Esophagus squamous epithelium (tissue), 5 donors: ENCODE measurements at regions not wholly inside any gene's neighbourhood (a gene's known extent, or its start where the extent isn't known, plus 50 kb on each side); places are given as distances from the start of the nearest gene placed in this dataset.

Source experiments
- DNase-seq: peaks from one replicate; lab custom pipeline; 2025; lab: John Stamatoyannopoulos, UW
- H3K27ac ChIP-seq, 4 donors: fragments of 200-600 bp; sonication (generic); one replicate each; pipeline ENCODE4 v1.5.1; 2016 to 2019; ENCODE audit warnings: mild to moderate bottlenecking in 1 of 4
- H3K27me3 ChIP-seq, 4 donors: fragments of 200-600 bp; sonication (generic); 1 replicate in 3 of 4; 2 replicates in 1 of 4; pipeline versions ENCODE4 v1.5.1 to v1.6.0; 2017 to 2021; ENCODE audit warnings: antibody characterized with exemption in 1 of 4
- H3K36me3 ChIP-seq, 3 donors: fragments of 200-600 bp; sonication (generic); one replicate each; pipeline ENCODE4 v1.5.1; 2016 to 2019
- H3K4me1 ChIP-seq, 3 donors: fragments of 200-600 bp; sonication (generic); one replicate each; pipeline ENCODE4 v1.5.1; 2017 to 2019
- H3K4me3 ChIP-seq, 4 donors: fragments of 200-600 bp; sonication (generic); 1 replicate in 3 of 4; 2 replicates in 1 of 4; pipeline ENCODE4 v1.5.1; 2016 to 2019; ENCODE audit warnings: mild to moderate bottlenecking in 2 of 4, moderate library complexity in 1 of 4
- H3K9me3 ChIP-seq, 3 donors: fragments of 200-600 bp; sonication (generic); one replicate each; pipeline ENCODE4 v1.5.1; 2016 to 2019
- POLR2A ChIP-seq, 4 donors: fragments of 450-650 bp; IDR thresholded peaks; one replicate each; pipeline ENCODE4 v1.6.1; 2017; ENCODE audit warnings: antibody characterized with exemption in 4 of 4, mild to moderate bottlenecking in 4 of 4, moderate library complexity in 3 of 4
- WGBS, 2 donors: methylation state at CpG; one replicate each; pipeline ENCODE4 v1.1.5; 2018; 5-methylcytosine and 5-hydroxymethylcytosine counted together
- intact Hi-C: fragments of 100-400 bp; cut with DNase I; formaldehyde crosslinking; loops from one replicate; pipeline ENCODE4 v1.15.0; 2022
- TF ChIP-seq, protein P1 (sequence below), 6 experiments: fragments of 450-650 bp in 4 of 6; fragments of 200-600 bp in 2 of 6; sonication (generic) in 2 of 6; IDR thresholded peaks; one replicate each; pipeline ENCODE4 v1.5.1; 2016 to 2019; ENCODE audit warnings: antibody characterized with exemption in 6 of 6, mild to moderate bottlenecking in 4 of 6, moderate library complexity in 4 of 6
- donor health status: DM: yes; HTN: yes; CAD: no.

DNA sequence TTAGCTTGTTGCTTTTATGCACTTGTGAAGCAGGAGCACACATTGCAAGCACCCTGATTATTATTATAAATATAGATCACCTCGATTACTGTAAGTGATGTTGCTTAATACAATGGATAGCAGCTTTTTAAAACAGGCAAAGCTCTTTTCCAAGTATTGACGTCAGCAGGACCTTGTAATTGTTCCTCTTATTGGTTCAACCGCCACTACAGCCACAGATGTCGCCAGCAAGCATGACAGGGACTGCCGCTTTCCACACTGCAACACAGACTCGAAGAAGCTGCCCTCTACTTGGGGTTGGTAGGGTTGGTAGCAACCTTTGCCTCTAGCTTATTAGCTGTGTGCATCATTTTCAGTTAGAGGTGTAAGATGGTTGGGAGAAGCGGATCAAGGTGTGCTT, 167.6 kb downstream of the ZNF365 start:
- no peak for DNase-seq
- Histone ChIP-seq H3K27ac (no peak overlapping the region), H3K36me3 (no peaks in the 10 kb centered on the region), H3K27me3 (no peaks in the 10 kb centered on the region), H3K9me3 (no peaks in the 10 kb centered on the region), H3K4me1 (no peaks in the 10 kb centered on the region), H3K4me3 (no peak overlapping the region)
- intact Hi-C loops: no loop called here
- WGBS, 2 donors: 67 to 74% methylated on average over 7 of the region's 7 CpGs
- TF ChIP-seq, protein P1, sequence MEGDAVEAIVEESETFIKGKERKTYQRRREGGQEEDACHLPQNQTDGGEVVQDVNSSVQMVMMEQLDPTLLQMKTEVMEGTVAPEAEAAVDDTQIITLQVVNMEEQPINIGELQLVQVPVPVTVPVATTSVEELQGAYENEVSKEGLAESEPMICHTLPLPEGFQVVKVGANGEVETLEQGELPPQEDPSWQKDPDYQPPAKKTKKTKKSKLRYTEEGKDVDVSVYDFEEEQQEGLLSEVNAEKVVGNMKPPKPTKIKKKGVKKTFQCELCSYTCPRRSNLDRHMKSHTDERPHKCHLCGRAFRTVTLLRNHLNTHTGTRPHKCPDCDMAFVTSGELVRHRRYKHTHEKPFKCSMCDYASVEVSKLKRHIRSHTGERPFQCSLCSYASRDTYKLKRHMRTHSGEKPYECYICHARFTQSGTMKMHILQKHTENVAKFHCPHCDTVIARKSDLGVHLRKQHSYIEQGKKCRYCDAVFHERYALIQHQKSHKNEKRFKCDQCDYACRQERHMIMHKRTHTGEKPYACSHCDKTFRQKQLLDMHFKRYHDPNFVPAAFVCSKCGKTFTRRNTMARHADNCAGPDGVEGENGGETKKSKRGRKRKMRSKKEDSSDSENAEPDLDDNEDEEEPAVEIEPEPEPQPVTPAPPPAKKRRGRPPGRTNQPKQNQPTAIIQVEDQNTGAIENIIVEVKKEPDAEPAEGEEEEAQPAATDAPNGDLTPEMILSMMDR (IDR thresholded peaks at IDR 0.05): no peak
- TF ChIP-seq POLR2A (IDR thresholded peaks at IDR 0.05): no peak

DNA sequence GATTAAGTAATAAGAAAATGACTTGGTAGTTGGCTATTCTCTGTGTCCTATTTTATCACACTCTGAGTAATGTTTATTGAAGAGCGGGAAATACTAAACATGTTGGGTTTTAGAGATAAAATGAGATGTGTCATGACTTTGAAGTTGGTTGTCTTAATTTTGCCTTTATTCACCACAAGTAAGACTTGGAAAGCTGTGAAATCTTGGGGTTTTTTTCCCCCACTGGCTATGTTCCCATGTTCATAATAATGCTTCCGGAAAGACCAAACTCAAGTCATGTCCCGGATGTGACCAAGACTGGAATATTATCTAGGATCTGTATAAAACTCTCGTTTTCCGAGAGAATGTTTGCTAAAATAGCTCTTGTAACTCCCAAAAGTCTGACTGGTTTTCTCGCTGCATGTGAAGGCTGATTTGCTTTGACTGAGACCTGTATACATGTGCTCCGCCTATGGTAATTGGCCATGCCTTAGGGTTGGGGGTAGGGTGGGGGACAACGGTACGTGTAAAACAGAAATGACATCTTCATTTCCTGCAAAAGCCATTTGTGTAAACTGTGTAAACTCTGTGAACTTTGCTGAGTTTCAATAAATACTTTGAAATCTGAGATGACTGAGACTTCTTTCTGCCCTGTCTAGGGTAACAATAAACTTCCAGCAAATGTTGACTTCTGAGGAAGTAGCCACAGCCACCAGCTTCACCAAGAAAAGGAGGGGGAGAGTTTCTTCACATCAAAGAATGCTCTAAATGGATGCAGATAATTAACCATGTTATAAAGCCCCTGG, 169.6 kb downstream of the ZNF365 start:
- intact Hi-C loops: no loop called here
- Histone ChIP-seq H3K27ac (no peak overlapping the region), H3K4me3 (no peak overlapping the region), H3K9me3 (no peaks in the 10 kb centered on the region), H3K36me3 (no peaks in the 10 kb centered on the region), H3K4me1 (no peaks in the 10 kb centered on the region), H3K27me3 (no peaks in the 10 kb centered on the region)
- 49 to 77% methylated on average over 9 of the region's 9 CpGs for WGBS, 2 donors
- TF ChIP-seq POLR2A (IDR thresholded peaks at IDR 0.05): no peak
- TF ChIP-seq, protein P1 (IDR thresholded peaks at IDR 0.05): no peak
- DNase-seq: no peak

DNA sequence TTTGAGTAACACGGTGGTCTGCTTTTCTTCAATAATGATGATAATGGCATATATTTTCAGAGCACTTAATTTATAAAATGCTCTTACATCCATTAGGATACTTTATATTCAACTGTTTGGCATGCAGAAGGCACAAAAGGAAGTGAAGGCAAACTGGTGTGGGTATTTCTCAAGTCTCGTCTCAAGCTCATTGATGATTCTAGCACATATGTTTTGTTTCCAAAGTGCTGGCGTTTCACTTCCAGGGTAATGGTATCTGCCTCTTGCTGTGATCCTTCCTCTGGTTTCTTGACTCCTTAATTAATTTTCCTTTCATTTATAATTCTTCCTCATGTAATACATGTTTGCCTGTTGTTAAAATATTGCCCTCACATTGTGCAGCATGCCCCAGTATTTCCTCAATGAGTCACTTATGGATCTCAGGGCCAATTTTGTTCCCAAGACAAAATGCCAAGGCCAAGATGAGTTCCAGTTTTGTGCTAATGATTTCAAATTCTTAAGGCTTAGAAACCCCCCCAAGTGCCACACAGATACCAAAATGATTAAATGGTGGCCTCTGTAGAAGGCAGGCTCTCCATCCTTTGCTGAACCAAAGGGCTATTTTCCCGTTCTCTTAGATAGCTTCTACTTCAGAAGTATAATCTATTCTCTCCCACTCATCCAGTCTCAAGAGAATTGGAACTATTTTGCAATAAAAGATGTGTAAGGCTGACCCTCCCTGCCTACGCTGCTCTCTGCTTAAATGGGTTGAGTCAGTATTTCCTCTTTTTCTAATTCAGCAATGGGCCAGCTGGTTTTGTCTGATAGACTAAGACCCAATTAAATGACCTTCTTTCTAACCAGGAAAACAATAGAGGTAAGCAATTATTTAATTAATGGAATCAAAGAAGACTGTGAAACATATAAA, 171.2 kb downstream of the ZNF365 start:
- 61 to 68% methylated on average over 5 of the region's 5 CpGs for WGBS, 2 donors
- no peaks in the 10 kb centered on the region for H3K9me3 ChIP-seq
- peak overlapping the region in 2 of 4 donors; percentile 23 to 77 for H3K27ac ChIP-seq
- intact Hi-C loops: no loop called here
- H3K36me3 ChIP-seq: no peaks in the 10 kb centered on the region
- no peaks in the 10 kb centered on the region for H3K4me1 ChIP-seq
- TF ChIP-seq, protein P1 (IDR thresholded peaks at IDR 0.05): no peak
- no peak for TF ChIP-seq POLR2A (IDR thresholded peaks at IDR 0.05)
- DNase-seq: no peak
- no peak overlapping the region for H3K4me3 ChIP-seq
- H3K27me3 ChIP-seq: no peaks in the 10 kb centered on the region

DNA sequence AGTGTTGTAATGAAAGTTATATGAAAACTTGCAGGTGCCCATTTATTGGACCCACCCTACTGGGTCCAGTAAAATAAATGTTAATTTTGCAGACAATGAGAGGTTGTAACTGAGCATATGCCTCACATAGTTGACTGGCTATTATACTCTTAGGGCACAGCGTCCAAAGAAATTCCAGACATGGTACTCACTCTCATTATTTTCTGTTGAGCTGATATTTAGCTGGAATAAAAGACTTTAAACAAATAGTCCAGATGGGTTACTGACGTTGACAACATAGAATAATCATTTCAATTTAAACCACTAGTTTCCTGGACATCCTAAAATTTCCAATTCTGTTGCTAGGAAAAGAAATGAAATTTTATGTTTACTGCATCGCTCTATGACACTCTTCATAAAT, 174.5 kb downstream of the ZNF365 start:
- 48 to 58% methylated on average over 3 of the region's 3 CpGs for WGBS, 2 donors
- intact Hi-C loops: no loop called here
- H3K36me3 ChIP-seq: no peaks in the 10 kb centered on the region
- H3K4me1 ChIP-seq: no peaks in the 10 kb centered on the region
- no peak for DNase-seq
- peaks cover 0 to 4% (median 0%) of the 10 kb centered on the region in 4 donors for H3K27me3 ChIP-seq
- TF ChIP-seq, protein P1 (IDR thresholded peaks at IDR 0.05): no peak
- no peak for TF ChIP-seq POLR2A (IDR thresholded peaks at IDR 0.05)
- H3K27ac ChIP-seq: no peak overlapping the region
- H3K9me3 ChIP-seq: no peaks in the 10 kb centered on the region
- no peak overlapping the region for H3K4me3 ChIP-seq

DNA sequence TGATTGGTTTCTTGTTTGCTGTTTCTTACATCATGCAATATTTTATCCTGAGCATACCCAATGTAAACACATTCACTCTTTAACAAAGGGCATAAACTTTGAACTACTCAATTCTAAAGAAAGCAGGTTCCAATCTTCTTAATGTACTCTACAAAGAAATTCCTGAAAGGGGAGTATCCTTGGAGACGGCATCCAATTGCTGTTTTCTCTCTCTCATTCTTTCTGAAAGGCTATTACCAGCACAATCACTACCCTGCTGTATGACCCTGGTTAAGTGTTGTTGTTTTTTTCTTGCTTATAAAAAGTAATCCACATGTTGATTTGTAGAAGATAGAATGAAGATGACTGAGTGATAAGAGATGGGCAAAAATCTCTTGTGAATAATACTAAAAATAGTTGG, 176.0 kb downstream of the ZNF365 start:
- H3K27ac ChIP-seq: no peak overlapping the region
- H3K9me3 ChIP-seq: no peaks in the 10 kb centered on the region
- DNase-seq: no peak
- H3K4me3 ChIP-seq: no peak overlapping the region
- H3K27me3 ChIP-seq: peaks cover 0 to 4% (median 0%) of the 10 kb centered on the region in 4 donors
- intact Hi-C loops: no loop called here
- WGBS, 2 donors: 43 to 69% methylated on average over 1 of the region's 1 CpG
- H3K4me1 ChIP-seq: no peaks in the 10 kb centered on the region
- TF ChIP-seq, protein P1 (IDR thresholded peaks at IDR 0.05): no peak
- no peak for TF ChIP-seq POLR2A (IDR thresholded peaks at IDR 0.05)
- H3K36me3 ChIP-seq: no peaks in the 10 kb centered on the region
